ENCODE measurements at regions not wholly inside any gene's neighbourhood (a gene's known extent, or its start where the extent isn't known, plus 50 kb on each side); places are given as distances from the start of the nearest gene placed in this dataset.
A peak's percentile ranks its signal among the peaks of the same experiment; 100 is the strongest.

- no peak for DNase-seq (ENCODE audit: low read depth)
These were observed 146.9 kb downstream of the TFEC start for GRCh38 chr7:115883629-115884028.

- no peak for DNase-seq (ENCODE audit: low read depth)
These were observed 149.1 kb downstream of the TFEC start for GRCh38 chr7:115881476-115881875.

GRCh38 chr7:115879171-115879570, 151.4 kb downstream of the TFEC start:
- DNase-seq (ENCODE audit: low read depth): no peak

- no peak for DNase-seq (ENCODE audit: low read depth)
These were observed 160.8 kb downstream of the TFEC start for GRCh38 chr7:115869801-115870200.

GRCh38 chr7:115869190-115869589, 161.4 kb downstream of the TFEC start:
- no peak for DNase-seq (ENCODE audit: low read depth)

- DNase-seq (ENCODE audit: low read depth): no peak
These were observed 162.2 kb downstream of the TFEC start for GRCh38 chr7:115868369-115868768.

- no peak for DNase-seq (ENCODE audit: low read depth)
These were observed 166.5 kb downstream of the TFEC start for GRCh38 chr7:115864082-115864481.

- peak; percentile 48 for DNase-seq (ENCODE audit: low read depth)
These were observed 179.3 kb downstream of the TFEC start for GRCh38 chr7:115851291-115851690.

GRCh38 chr7:115850774-115851173, 179.8 kb downstream of the TFEC start:
- DNase-seq (ENCODE audit: low read depth): no peak

- DNase-seq (ENCODE audit: low read depth): no peak
These were observed 185.7 kb downstream of the TFEC start for GRCh38 chr7:115844857-115845256.

- no peak for DNase-seq (ENCODE audit: low read depth)
These were observed 189.9 kb downstream of the TFEC start for GRCh38 chr7:115840702-115841101.

GRCh38 chr7:115838829-115839228, 191.7 kb downstream of the TFEC start:
- no peak for DNase-seq (ENCODE audit: low read depth)

- no peak for DNase-seq (ENCODE audit: low read depth)
These were observed 199.2 kb downstream of the TFEC start for GRCh38 chr7:115831371-115831770.

- DNase-seq (ENCODE audit: low read depth): no peak
These were observed 203.1 kb downstream of the TFEC start for GRCh38 chr7:115827305-115828045.

GRCh38 chr7:115825456-115826115, 205.0 kb downstream of the TFEC start:
- peak; percentile 21 for DNase-seq (ENCODE audit: low read depth)

GRCh38 chr7:115822801-115823200, 207.8 kb downstream of the TFEC start:
- DNase-seq (ENCODE audit: low read depth): no peak

GRCh38 chr7:115822380-115822779, 208.2 kb downstream of the TFEC start:
- DNase-seq (ENCODE audit: low read depth): no peak

- DNase-seq (ENCODE audit: low read depth): no peak
These were observed 214.1 kb downstream of the TFEC start for GRCh38 chr7:115816318-115816974.

- no peak for DNase-seq (ENCODE audit: low read depth)
These were observed 217.8 kb downstream of the TFEC start for GRCh38 chr7:115812794-115813193.

- peak; percentile 62 for DNase-seq (ENCODE audit: low read depth)
These were observed 225.1 kb downstream of the TFEC start for GRCh38 chr7:115805458-115805857.

GRCh38 chr7:115802415-115802814, 228.1 kb downstream of the TFEC start:
- no peak for DNase-seq (ENCODE audit: low read depth)

GRCh38 chr7:115799430-115799829, 231.1 kb downstream of the TFEC start:
- DNase-seq (ENCODE audit: low read depth): no peak
